ENCODE measurements at regions not wholly inside any gene's neighbourhood (a gene's known extent, or its start where the extent isn't known, plus 50 kb on each side); places are given as distances from the start of the nearest gene placed in this dataset.

GRCh38 chr12:32048791-32049190, 57.9 kb upstream of the BICD1 start:
- no peak for TF ChIP-seq CTCF (IDR thresholded peaks at IDR 0.05)
- no peak for TF ChIP-seq POLR2A (IDR thresholded peaks at IDR 0.05)
